IMR-90 (cell line): ENCODE measurements at regions not wholly inside any gene's neighbourhood (a gene's known extent, or its start where the extent isn't known, plus 50 kb on each side); places are given as distances from the start of the nearest gene placed in this dataset.

Experiments
- CHD1 ChIP-seq: IDR thresholded peaks from 2 replicates; pipeline ENCODE4 v1.6.1; 2012; ENCODE audit warnings: low read depth, low read length, improper control_type of control experiment
- CTCF ChIP-seq: conservative IDR thresholded peaks from 2 replicates; pipeline ENCODE4 v1.5.1; 2012; ENCODE audit warnings: mild to moderate bottlenecking, low read depth, low read length, improper control_type of control experiment
- FOS ChIP-seq: fragments of 150-350 bp; IDR thresholded peaks from 2 replicates; pipeline ENCODE4 v1.6.1; 2016; ENCODE audit warnings: low read depth, low read length
- MAZ ChIP-seq: IDR thresholded peaks from 2 replicates; pipeline ENCODE4 v1.6.1; 2012; ENCODE audit warnings: low read depth, mild to moderate bottlenecking, low read length, improper control_type of control experiment, moderate library complexity, borderline replicate concordance
- POLR2A ChIP-seq: IDR thresholded peaks from 2 replicates; pipeline ENCODE4 v1.6.1; 2012; ENCODE audit warnings: mild to moderate bottlenecking, low read depth, low read length
- RAD21 ChIP-seq: IDR thresholded peaks from 2 replicates; pipeline ENCODE4 v1.6.1; 2012; ENCODE audit warnings: low read length, improper control_type of control experiment
- RFX5 ChIP-seq: IDR thresholded peaks from 2 replicates; pipeline ENCODE4 v1.8.0; 2012; ENCODE audit warnings: low read depth, mild to moderate bottlenecking, low read length, moderate library complexity
- SMC3 ChIP-seq: fragments of 150-350 bp; IDR thresholded peaks from 2 replicates; pipeline ENCODE4 v1.6.1; 2016; ENCODE audit warnings: low read depth, mild to moderate bottlenecking, antibody characterized with exemption, low read length, moderate library complexity

- TF ChIP-seq SMC3 (no peak), CTCF (no peak), FOS (no peak), POLR2A (no peak), MAZ (no peak), CHD1 (no peak), RFX5 (no peak), RAD21 (no peak)
Measured at GRCh38 chr12:93962336-93962735, 186.0 kb upstream of the PLXNC1 start.
